AG04449 (cell line): ENCODE measurements at regions not wholly inside any gene's neighbourhood (a gene's known extent, or its start where the extent isn't known, plus 50 kb on each side); places are given as distances from the start of the nearest gene placed in this dataset.

Experiments
- CTCF ChIA-PET: fragments of 350-600 bp; formaldehyde crosslinking; extraction: SDS; loops from one replicate; lab custom pipeline; 2021; ENCODE audit warnings: antibody characterized with exemption; lab: Yijun Ruan, JAX
- POLR2A ChIA-PET: fragments of 400-600, 350-600 bp; formaldehyde crosslinking; extraction: SDS; loops from one replicate; lab custom pipeline; 2020; ENCODE audit warnings: antibody characterized with exemption, inconsistent platforms; lab: Yijun Ruan, JAX
- DNase-seq: peaks from one replicate; pipeline ENCODE4 v3.0.0-alpha.2; 2010; ENCODE audit warnings: low read depth, low spot score
- H3K4me3 ChIP-seq: 2 replicates; pipeline ENCODE4 v1.5.1; 2011; ENCODE audit warnings: low read depth, mild to moderate bottlenecking, control low read depth, low read length
- TF ChIP-seq, protein P1 (sequence below): IDR thresholded peaks from one replicate; pipeline ENCODE4 v1.5.1; 2011; ENCODE audit warnings: mild to moderate bottlenecking, moderate library complexity, low read length, control low read depth, inconsistent platforms; ENCODE audit not compliant: insufficient read depth; ENCODE audit errors: missing control alignments

DNA sequence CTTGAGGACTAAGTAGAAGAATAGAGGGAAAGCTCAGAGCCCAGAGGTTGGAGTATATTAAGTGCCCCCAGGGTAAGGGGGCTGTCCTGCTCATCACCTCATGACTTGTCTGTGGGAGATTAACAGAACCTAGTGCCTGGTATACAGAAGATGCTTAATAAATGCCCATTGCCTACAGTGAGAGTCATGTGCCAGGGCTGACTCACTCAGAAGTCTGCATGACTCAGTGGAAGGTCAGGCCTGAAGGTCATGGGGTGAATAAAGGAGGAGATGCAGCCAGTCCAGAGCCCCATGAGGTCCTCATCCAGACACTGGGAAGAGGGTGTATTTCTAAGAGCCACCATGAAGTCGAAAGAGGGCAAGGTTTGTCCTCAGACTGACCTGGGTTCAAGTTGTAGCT, 62.5 kb upstream of the TLE3 start:
- ChIA-PET CTCF (interaction anchor here (0.8 kb wide), 1 partner anchor 327 kb away, joined by 3 read pairs; no protein-coding TSS in a partner anchor), POLR2A (interaction anchor here (0.5 kb wide), 1 partner anchor 848 kb away, joined by 4 read pairs; no protein-coding TSS in a partner anchor)
- DNase-seq = no peak
- TF ChIP-seq, protein P1, sequence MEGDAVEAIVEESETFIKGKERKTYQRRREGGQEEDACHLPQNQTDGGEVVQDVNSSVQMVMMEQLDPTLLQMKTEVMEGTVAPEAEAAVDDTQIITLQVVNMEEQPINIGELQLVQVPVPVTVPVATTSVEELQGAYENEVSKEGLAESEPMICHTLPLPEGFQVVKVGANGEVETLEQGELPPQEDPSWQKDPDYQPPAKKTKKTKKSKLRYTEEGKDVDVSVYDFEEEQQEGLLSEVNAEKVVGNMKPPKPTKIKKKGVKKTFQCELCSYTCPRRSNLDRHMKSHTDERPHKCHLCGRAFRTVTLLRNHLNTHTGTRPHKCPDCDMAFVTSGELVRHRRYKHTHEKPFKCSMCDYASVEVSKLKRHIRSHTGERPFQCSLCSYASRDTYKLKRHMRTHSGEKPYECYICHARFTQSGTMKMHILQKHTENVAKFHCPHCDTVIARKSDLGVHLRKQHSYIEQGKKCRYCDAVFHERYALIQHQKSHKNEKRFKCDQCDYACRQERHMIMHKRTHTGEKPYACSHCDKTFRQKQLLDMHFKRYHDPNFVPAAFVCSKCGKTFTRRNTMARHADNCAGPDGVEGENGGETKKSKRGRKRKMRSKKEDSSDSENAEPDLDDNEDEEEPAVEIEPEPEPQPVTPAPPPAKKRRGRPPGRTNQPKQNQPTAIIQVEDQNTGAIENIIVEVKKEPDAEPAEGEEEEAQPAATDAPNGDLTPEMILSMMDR = no peak
- no peak overlapping the region for H3K4me3 ChIP-seq

DNA sequence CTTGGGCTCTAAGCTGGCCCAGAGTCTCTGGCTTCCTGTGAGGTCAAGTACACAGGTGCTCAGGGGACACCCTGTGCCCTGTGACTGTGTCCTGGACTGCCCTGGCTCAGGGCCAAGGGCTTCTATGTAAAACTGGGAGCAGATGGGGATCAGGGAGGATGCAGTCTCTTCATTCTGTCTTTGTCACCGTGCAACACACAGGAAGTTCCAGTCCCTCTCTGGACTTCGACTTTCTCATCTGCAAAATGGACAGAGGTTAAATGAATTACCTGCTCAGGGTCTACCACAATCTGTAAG, 61.9 kb upstream of the TLE3 start:
- H3K4me3 ChIP-seq = no peak overlapping the region
- no peak for DNase-seq
- ChIA-PET POLR2A (no interaction called here), CTCF (no interaction called here)
- TF ChIP-seq, protein P1 = no peak

DNA sequence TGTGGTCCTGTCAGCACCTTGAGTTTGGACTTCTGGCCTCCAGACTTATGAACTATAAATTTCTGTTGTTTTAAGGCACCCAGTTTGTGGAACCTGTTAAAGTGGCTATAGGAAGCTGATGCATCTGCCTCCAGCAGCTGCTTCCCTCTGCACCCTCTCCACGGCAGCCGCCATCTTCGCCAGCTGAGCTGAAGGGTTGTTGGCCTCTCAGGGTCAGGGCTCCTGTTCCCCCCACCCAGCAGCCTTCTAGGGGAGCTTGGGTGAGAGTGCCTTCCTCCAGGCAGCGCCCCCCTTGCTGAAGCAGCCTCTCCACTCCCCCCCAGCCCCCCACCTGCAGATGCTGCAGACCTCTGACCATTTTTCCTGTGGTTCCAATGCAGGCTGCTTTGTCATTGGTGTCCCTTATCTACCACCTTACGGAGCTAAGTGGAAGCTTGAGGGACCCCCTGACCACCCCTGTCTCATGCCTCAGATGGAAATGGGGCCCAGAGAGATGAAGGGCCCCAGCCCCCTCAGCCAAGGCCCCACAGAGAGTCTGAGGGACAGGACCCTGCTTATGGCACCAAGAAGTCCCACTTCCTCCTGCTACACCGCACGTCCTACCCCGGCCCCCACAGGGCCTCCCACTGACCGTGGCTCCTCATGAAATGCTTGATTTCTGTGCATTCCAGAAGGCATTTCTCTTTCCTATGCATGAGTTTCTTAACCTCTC, 61.4 kb upstream of the TLE3 start:
- TF ChIP-seq, protein P1 = no peak
- no peak overlapping the region for H3K4me3 ChIP-seq
- ChIA-PET POLR2A (no interaction called here), CTCF (no interaction called here)
- no peak for DNase-seq

DNA sequence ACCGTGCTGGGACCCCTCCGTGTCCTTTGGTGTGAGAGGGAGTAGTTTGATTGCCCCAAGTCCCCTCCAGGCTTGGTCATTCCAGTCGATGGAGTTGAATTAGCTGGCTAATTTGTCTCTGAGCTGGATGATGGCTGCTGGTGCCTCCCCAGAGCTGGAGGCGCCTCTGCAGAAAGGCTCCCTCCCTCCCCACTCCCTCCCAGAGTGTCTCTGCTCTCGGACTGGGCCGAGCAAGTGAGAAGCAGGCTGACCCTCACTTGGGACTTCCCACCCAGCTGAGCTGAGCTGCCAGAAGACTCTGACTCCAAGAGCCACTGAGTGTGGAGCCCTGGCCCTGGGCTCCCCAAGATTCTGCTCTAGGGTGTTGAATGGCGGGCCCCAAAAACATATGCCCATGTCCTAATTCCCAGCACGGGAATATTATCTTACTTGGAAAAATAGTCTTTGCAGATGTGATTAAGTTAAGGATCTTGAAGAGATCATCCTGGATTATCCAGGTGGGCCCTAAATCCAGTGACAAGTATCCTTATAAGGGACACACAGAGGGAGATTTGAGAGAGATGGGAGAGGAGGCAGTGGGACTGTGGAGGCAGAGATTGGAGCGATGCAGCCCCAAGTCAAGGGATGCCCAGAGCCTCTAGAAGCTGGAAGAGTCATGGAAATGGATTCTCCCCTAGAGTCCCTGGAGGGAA, 60.7 kb upstream of the TLE3 start:
- ChIA-PET CTCF (no interaction called here), POLR2A (no interaction called here)
- DNase-seq = no peak
- TF ChIP-seq, protein P1 = no peak
- H3K4me3 ChIP-seq = no peak overlapping the region

DNA sequence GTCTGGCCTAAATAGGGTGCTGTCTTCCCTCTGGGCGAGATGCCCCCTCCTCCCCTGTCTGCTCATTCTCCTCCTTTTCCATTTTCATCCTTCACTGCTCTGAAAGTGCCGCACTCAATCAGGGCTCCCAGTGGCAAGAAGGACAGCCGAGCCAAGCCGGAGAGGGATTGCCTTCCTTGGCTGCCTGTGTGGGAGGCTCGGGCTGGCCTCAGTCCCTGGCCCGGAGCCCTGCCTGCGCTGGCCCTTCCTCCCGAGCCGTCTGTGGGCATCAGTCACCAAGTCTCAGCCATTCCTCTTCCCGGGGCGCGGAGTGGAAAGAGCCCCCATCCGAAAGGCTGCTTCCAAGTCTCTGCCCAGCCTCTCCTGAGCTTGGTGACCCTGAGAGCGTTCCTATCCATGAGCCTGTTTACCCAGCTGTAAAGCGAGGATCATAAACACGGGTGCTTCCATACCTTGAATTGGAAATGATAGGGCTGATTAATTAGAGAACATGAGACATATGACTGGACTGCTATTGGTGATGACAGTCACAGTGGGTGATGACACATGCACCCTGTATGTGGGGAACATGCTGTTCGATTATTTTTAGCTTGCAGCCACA, 59.1 kb upstream of the TLE3 start:
- ChIA-PET CTCF (no interaction called here), POLR2A (no interaction called here)
- TF ChIP-seq, protein P1 = no peak
- H3K4me3 ChIP-seq = no peak overlapping the region
- DNase-seq = no peak

DNA sequence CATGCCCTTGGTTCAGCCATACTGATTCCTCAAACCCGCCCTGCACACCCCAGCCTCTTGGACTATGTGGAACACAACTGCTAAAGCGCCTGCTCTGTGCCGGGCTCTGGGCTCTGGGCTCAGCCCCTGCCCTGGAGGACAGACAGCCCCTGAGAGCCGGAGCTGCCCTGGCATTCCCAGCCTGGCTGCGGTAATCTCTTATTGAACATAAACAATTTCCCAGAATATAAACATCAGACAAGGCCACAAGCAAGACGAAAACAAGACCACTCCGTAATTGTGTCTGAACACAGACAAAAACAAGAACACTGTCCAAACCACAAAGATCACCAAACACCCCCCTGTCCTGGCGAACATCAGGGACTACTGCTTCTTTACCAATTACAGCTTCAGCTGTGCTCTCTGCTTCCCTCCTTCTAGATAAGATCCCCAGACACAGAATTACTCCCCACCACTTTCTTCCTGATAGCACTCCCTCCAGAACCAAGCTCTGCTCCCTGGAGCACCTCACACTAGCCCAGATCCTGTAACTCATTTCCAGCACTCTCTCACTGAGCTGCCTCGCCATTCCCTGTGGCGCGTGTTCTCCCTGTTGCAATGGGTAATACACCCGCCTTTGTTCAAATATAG, 57.1 kb upstream of the TLE3 start:
- CTCF ChIA-PET = no interaction called here
- no peak overlapping the region for H3K4me3 ChIP-seq
- POLR2A ChIA-PET = no interaction called here
- TF ChIP-seq, protein P1 = no peak
- no peak for DNase-seq
